H1 (cell line): ENCODE measurements at regions not wholly inside any gene's neighbourhood (a gene's known extent, or its start where the extent isn't known, plus 50 kb on each side); places are given as distances from the start of the nearest gene placed in this dataset.

Experiments used
- CTCF ChIA-PET: fragments of 300-600 bp; sonication (Branson Sonifier 250); formaldehyde crosslinking; loops from one replicate; lab custom pipeline; 2021; ENCODE audit not compliant: partially characterized antibody; lab: Charles Lee
- POLR2A ChIA-PET: fragments of 300-600 bp; sonication (Branson Sonifier 250); formaldehyde crosslinking; loops from one replicate; lab custom pipeline; 2021; ENCODE audit warnings: inconsistent platforms; ENCODE audit not compliant: partially characterized antibody; lab: Charles Lee
- DNase-seq, 2 experiments: peaks; one replicate each; pipeline versions ENCODE4 v3.0.0 to v3.0.0-alpha.2; 2010 to 2022; ENCODE audit warnings: low spot score in 2 of 2, low read depth in 1 of 2, mixed read lengths in 1 of 2
- FAIRE-seq: peaks from 2 replicates; lab custom pipeline; 2011; peaks lifted over from hg19 to GRCh38; lab: Jason Lieb, UNC
- H2AFZ ChIP-seq: 2 replicates; pipeline ENCODE4 v1.8.1; 2012; ENCODE audit warnings: low read length, inconsistent platforms
- H2AK5ac ChIP-seq: 2 replicates; pipeline ENCODE4 v1.6.1; 2013; ENCODE audit warnings: low read depth, low read length
- H2BK120ac ChIP-seq: replicated peaks from 2 replicates; pipeline ENCODE3; 2013; ENCODE audit warnings: low read depth, low read length, inconsistent platforms
- H2BK12ac ChIP-seq: 2 replicates; pipeline ENCODE4 v1.6.1; 2013; ENCODE audit warnings: low read depth, low read length
- H2BK15ac ChIP-seq: 2 replicates; pipeline ENCODE4 v1.6.1; 2013; ENCODE audit warnings: low read length
- H2BK20ac ChIP-seq: 2 replicates; pipeline ENCODE4 v1.6.1; 2013; ENCODE audit warnings: low read length
- H2BK5ac ChIP-seq: 2 replicates; pipeline ENCODE4 v1.6.1; 2013; ENCODE audit warnings: low read depth, low read length
- H3K14ac ChIP-seq: 2 replicates; pipeline ENCODE4 v1.6.1; 2013; ENCODE audit warnings: inconsistent platforms; ENCODE audit not compliant: insufficient read length
- H3K18ac ChIP-seq: 2 replicates; pipeline ENCODE4 v1.6.1; 2013; ENCODE audit warnings: low read length; ENCODE audit errors: extremely low read depth
- H3K23ac ChIP-seq: 2 replicates; pipeline ENCODE4 v1.6.1; 2013; ENCODE audit warnings: inconsistent platforms; ENCODE audit not compliant: insufficient read length
- H3K23me2 ChIP-seq: 2 replicates; pipeline ENCODE4 v1.6.1; 2013; ENCODE audit warnings: low read depth, low read length
- H3K27ac ChIP-seq: 2 replicates; pipeline ENCODE4 v1.6.1; 2011; ENCODE audit warnings: low read depth, low read length, inconsistent platforms
- H3K27me3 ChIP-seq, 4 experiments: replicated peaks in 1 of 4; 1 replicate in 1 of 4; 2 replicates in 3 of 4; pipeline versions ENCODE4 v1.6.1 to v1.8.1; 2011 to 2013; ENCODE audit warnings: low read length in 3 of 4, mild to moderate bottlenecking in 3 of 4, inconsistent platforms in 2 of 4, mixed read lengths in 2 of 4, moderate library complexity in 1 of 4; ENCODE audit not compliant: control insufficient read depth in 3 of 4, insufficient read depth in 3 of 4; ENCODE audit errors: extremely low read depth in 1 of 4
- H3K36me3 ChIP-seq, 4 experiments: 2 replicates each; pipeline versions ENCODE4 v1.6.1 to v1.8.1; 2011 to 2013; ENCODE audit warnings: mild to moderate bottlenecking in 4 of 4, low read length in 3 of 4, moderate library complexity in 2 of 4, control low read depth in 1 of 4, inconsistent platforms in 1 of 4; ENCODE audit not compliant: insufficient read depth in 4 of 4, control insufficient read depth in 2 of 4
- H3K4ac ChIP-seq: replicated peaks from 2 replicates; pipeline ENCODE3; 2013; ENCODE audit warnings: low read length, low read depth, mixed read lengths, inconsistent platforms; ENCODE audit not compliant: insufficient read length
- H3K4me1 ChIP-seq, 4 experiments: replicated peaks in 1 of 4; 1 replicate in 1 of 4; 2 replicates in 3 of 4; pipeline versions ENCODE4 v1.6.1 to v1.8.1; 2011 to 2013; ENCODE audit warnings: low read length in 3 of 4, inconsistent platforms in 2 of 4, mixed read lengths in 1 of 4; ENCODE audit not compliant: insufficient read depth in 4 of 4, control insufficient read depth in 3 of 4
- H3K4me2 ChIP-seq, 2 experiments: 2 replicates each; pipeline versions ENCODE4 v1.6.1 to v1.8.1; 2011 to 2013; ENCODE audit warnings: low read depth in 2 of 2, low read length in 2 of 2, control low read depth in 1 of 2, inconsistent platforms in 1 of 2, mild to moderate bottlenecking in 1 of 2; ENCODE audit not compliant: insufficient read depth in 1 of 2
- H3K4me3 ChIP-seq, 4 experiments: fragments of 200-600, 300-600 bp in 1 of 4; sonication (generic), shearing (Covaris generic), sonication (Bioruptor Twin) in 1 of 4; 2 replicates each; pipeline versions ENCODE4 v1.5.1 to v1.8.1; 2011 to 2016; ENCODE audit warnings: low read length in 4 of 4, low read depth in 3 of 4, control low read depth in 2 of 4, inconsistent platforms in 2 of 4, mild to moderate bottlenecking in 2 of 4, mixed read lengths in 1 of 4, moderate library complexity in 1 of 4; ENCODE audit not compliant: insufficient read depth in 2 of 4; ENCODE audit errors: extremely low read depth in 1 of 4
- H3K56ac ChIP-seq: replicated peaks from 2 replicates; pipeline ENCODE3; 2013; ENCODE audit warnings: low read depth, mild to moderate bottlenecking, mixed read lengths, low read length, inconsistent platforms; ENCODE audit not compliant: insufficient read length
- H3K79me1 ChIP-seq: 2 replicates; pipeline ENCODE4 v1.6.1; 2013; ENCODE audit warnings: low read depth, low read length, control low read depth
- H3K79me2 ChIP-seq, 2 experiments: 2 replicates each; pipeline versions ENCODE4 v1.6.1 to v1.8.1; 2012 to 2013; ENCODE audit warnings: low read length in 2 of 2, mild to moderate bottlenecking in 2 of 2, inconsistent platforms in 1 of 2; ENCODE audit not compliant: insufficient read depth in 2 of 2, control insufficient read depth in 1 of 2
- H3K9ac ChIP-seq, 4 experiments: replicated peaks in 1 of 4; 1 replicate in 1 of 4; 2 replicates in 3 of 4; pipeline versions ENCODE4 v1.6.1 to v1.8.1; 2011 to 2013; ENCODE audit warnings: low read depth in 3 of 4, low read length in 3 of 4, control low read depth in 2 of 4, mild to moderate bottlenecking in 2 of 4, moderate library complexity in 2 of 4, inconsistent platforms in 1 of 4; ENCODE audit errors: extremely low read depth in 1 of 4
- H3K9me3 ChIP-seq, 2 experiments: 2 replicates each; pipeline versions ENCODE4 v1.6.1 to v1.8.1; 2012 to 2013; ENCODE audit warnings: mild to moderate bottlenecking in 2 of 2, moderate library complexity in 2 of 2, control low read depth in 1 of 2, inconsistent platforms in 1 of 2, low read depth in 1 of 2, low read length in 1 of 2, mixed read lengths in 1 of 2; ENCODE audit not compliant: insufficient read depth in 2 of 2
- H4K20me1 ChIP-seq, 2 experiments: replicated peaks in 1 of 2; 2 replicates each; pipeline versions ENCODE3 to v1.8.1; 2011 to 2013; ENCODE audit warnings: inconsistent platforms in 2 of 2, low read length in 2 of 2, mild to moderate bottlenecking in 1 of 2; ENCODE audit not compliant: insufficient read depth in 2 of 2, control insufficient read depth in 1 of 2
- H4K5ac ChIP-seq: 2 replicates; pipeline ENCODE4 v1.6.1; 2013; ENCODE audit warnings: low read length, low read depth, mixed read lengths, inconsistent platforms; ENCODE audit not compliant: insufficient read length
- H4K8ac ChIP-seq: 2 replicates; pipeline ENCODE4 v1.8.0; 2013; ENCODE audit warnings: mild to moderate bottlenecking, moderate library complexity, low read length, inconsistent platforms; ENCODE audit not compliant: insufficient read depth; ENCODE audit errors: extremely low read depth
- H4K91ac ChIP-seq: replicated peaks from 2 replicates; pipeline ENCODE3; 2013; ENCODE audit warnings: low read length, mixed read lengths, inconsistent platforms; ENCODE audit not compliant: insufficient read length
- EGR1 ChIP-seq: IDR thresholded peaks from 2 replicates; pipeline ENCODE4 v1.6.1; 2011; ENCODE audit warnings: low read depth, low read length, borderline replicate concordance
- GTF2F1 ChIP-seq: IDR thresholded peaks from 2 replicates; pipeline ENCODE4 v1.6.1; 2012; ENCODE audit warnings: low read depth, low read length, improper control_type of control experiment, borderline replicate concordance
- KDM1A ChIP-seq: fragments of 200-600, 300-600 bp; sonication (generic); IDR thresholded peaks from 2 replicates; pipeline ENCODE4 v1.7.1; 2016; ENCODE audit warnings: mild to moderate bottlenecking, low read length, borderline replicate concordance
- KDM4A ChIP-seq: IDR thresholded peaks from one replicate; pipeline ENCODE4 v1.7.1; 2012; ENCODE audit warnings: low read depth, mild to moderate bottlenecking, moderate library complexity, low read length, inconsistent platforms; ENCODE audit not compliant: severe bottlenecking
- NANOG ChIP-seq: IDR thresholded peaks from 2 replicates; pipeline ENCODE4 v1.6.1; 2011; ENCODE audit warnings: low read length, low read depth, mild to moderate bottlenecking, inconsistent platforms; ENCODE audit not compliant: insufficient read depth, poor library complexity, severe bottlenecking
- PHF8 ChIP-seq: fragments of 200-600 bp; sonication (generic); conservative IDR thresholded peaks from 2 replicates; pipeline ENCODE4 v1.7.1; 2012; ENCODE audit warnings: low read depth, mild to moderate bottlenecking, inconsistent platforms, low read length, moderate library complexity
- POLR2A ChIP-seq, 2 experiments: IDR thresholded peaks; 1 replicate in 1 of 2; 2 replicates in 1 of 2; pipeline ENCODE4 v1.6.1; 2011; ENCODE audit warnings: low read depth in 2 of 2, low read length in 2 of 2, mild to moderate bottlenecking in 2 of 2; ENCODE audit errors: control extremely low read depth in 1 of 2
- SIN3A ChIP-seq, 2 experiments: IDR thresholded peaks in 1 of 2; conservative IDR thresholded peaks in 1 of 2; 2 replicates each; pipeline ENCODE4 v1.6.1; 2011 to 2012; ENCODE audit warnings: low read length in 2 of 2, improper control_type of control experiment in 1 of 2, low read depth in 1 of 2, mild to moderate bottlenecking in 1 of 2
- SRF ChIP-seq: IDR thresholded peaks from 2 replicates; pipeline ENCODE4 v1.6.1; 2011; ENCODE audit warnings: mild to moderate bottlenecking, low read depth, low read length, moderate library complexity
- TCF12 ChIP-seq: IDR thresholded peaks from 2 replicates; pipeline ENCODE4 v1.6.1; 2011; ENCODE audit warnings: low read depth, mild to moderate bottlenecking, low read length
- TF ChIP-seq, protein P1 (sequence below): IDR thresholded peaks from 2 replicates; pipeline ENCODE4 v1.6.1; 2011; ENCODE audit warnings: low read length, improper control_type of control experiment

DNA sequence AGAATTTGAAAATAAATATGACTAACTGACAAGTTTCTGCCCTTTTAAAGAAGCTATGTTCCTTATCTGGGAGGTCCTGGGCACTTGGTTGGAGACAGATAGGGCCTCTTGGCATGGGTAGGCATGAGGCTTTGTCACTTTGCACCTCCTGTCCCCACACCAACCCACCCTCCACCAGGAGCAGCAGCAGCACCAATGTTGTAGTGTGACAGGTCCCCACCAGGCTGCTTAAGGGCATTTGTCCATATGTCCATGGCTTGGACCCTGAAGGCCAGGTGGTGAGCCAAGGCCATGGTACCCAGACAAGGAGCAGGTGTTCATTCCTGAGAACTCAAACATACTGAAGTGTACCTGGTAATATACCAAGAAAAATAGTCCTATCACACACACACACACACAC lies 629.1 kb downstream of the ACTR3B start:
- Histone ChIP-seq H2AK5ac (no peak overlapping the region), H3K4ac (no peak overlapping the region), H3K4me2 (no peak overlapping the region), H3K4me1 (peaks cover 0 to 2% (median 0%) of the 10 kb centered on the region in 4 experiments; a peak in 2 of 7 replicates), H3K23ac (no peak overlapping the region), H4K5ac (no peak overlapping the region), H2AFZ (no peak overlapping the region), H3K79me2 (no peaks in the 10 kb centered on the region), H3K4me3 (no peak overlapping the region), H2BK15ac (no peak overlapping the region), H3K9ac (no peak overlapping the region), H3K27ac (no peak overlapping the region), H3K27me3 (no peaks in the 10 kb centered on the region), H3K9me3 (peaks cover 28 to 35% of the 10 kb centered on the region in 2 experiments), H3K36me3 (no peaks in the 10 kb centered on the region), H3K56ac (no peak overlapping the region), H4K91ac (no peak overlapping the region), H4K8ac (no peak overlapping the region), H3K79me1 (no peaks in the 10 kb centered on the region), H3K14ac (no peak overlapping the region), H2BK5ac (no peak overlapping the region), H4K20me1 (no peaks in the 10 kb centered on the region), H3K23me2 (no peaks in the 10 kb centered on the region), H2BK20ac (no peak overlapping the region), H2BK12ac (no peak overlapping the region), H2BK120ac (no peak overlapping the region), H3K18ac (no peak overlapping the region)
- no peak for FAIRE-seq
- peak in 1 of 2 experiments; percentile 7 for DNase-seq
- ChIA-PET POLR2A (no interaction called here), CTCF (interaction anchor here (0.6 to 1.2 kb wide), 2 partner anchors 43 to 493 kb away, joined by 4 read pairs; no protein-coding TSS in a partner anchor)
- no peak for TF ChIP-seq KDM1A
- no peak for TF ChIP-seq GTF2F1
- no peak for TF ChIP-seq SRF
- no peak for TF ChIP-seq TCF12
- no peak for TF ChIP-seq POLR2A (IDR thresholded peaks at IDR 0.05; ENCODE audit: control extremely low read depth in 1 of 2, low read depth in 2 of 2, low read length in 2 of 2)
- no peak for TF ChIP-seq PHF8
- TF ChIP-seq NANOG = no peak
- no peak for TF ChIP-seq KDM4A
- no peak for TF ChIP-seq EGR1
- TF ChIP-seq, protein P1, sequence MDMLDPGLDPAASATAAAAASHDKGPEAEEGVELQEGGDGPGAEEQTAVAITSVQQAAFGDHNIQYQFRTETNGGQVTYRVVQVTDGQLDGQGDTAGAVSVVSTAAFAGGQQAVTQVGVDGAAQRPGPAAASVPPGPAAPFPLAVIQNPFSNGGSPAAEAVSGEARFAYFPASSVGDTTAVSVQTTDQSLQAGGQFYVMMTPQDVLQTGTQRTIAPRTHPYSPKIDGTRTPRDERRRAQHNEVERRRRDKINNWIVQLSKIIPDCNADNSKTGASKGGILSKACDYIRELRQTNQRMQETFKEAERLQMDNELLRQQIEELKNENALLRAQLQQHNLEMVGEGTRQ = no peak
- no peak for TF ChIP-seq SIN3A (conservative IDR thresholded peaks at IDR 0.05 in 1 of 2, IDR thresholded peaks at IDR 0.05 in 1 of 2; ENCODE audit: low read depth in 1 of 2, low read length in 2 of 2)
